SK-N-SH (cell line): ENCODE measurements at regions not wholly inside any gene's neighbourhood (a gene's known extent, or its start where the extent isn't known, plus 50 kb on each side); places are given as distances from the start of the nearest gene placed in this dataset.
"Not testable (repeated sequence)": the region's sequence is repeated elsewhere in the genome, so short reads cannot be mapped to it uniquely, and the experiment has no call there.

Source experiments
- CTCF ChIP-seq: fragments of 200-600 bp; sonication (generic); IDR thresholded peaks from 2 replicates; pipeline ENCODE4 v1.6.1; 2017; ENCODE audit warnings: antibody characterized with exemption, mild to moderate bottlenecking, moderate library complexity
- EZH2phosphoT487 ChIP-seq: fragments of 200-600 bp; sonication (generic); IDR thresholded peaks from 2 replicates; pipeline ENCODE4 v1.6.1; 2017; ENCODE audit warnings: low read depth, mixed run types, mild to moderate bottlenecking, antibody characterized with exemption, moderate library complexity, borderline replicate concordance
- JUND ChIP-seq: IDR thresholded peaks from 2 replicates; pipeline ENCODE4 v1.4.0; 2012
- MXI1 ChIP-seq: IDR thresholded peaks from 2 replicates; pipeline ENCODE4 v1.6.1; 2012; ENCODE audit warnings: mild to moderate bottlenecking, low read depth, low read length, improper control_type of control experiment
- PBX3 ChIP-seq: IDR thresholded peaks from 2 replicates; pipeline ENCODE4; 2012
- REST ChIP-seq: IDR thresholded peaks from 2 replicates; pipeline ENCODE4 v1.6.1; 2012; ENCODE audit warnings: mild to moderate bottlenecking, low read depth, low read length, moderate library complexity
- RFX5 ChIP-seq: IDR thresholded peaks from 2 replicates; pipeline ENCODE4 v1.6.1; 2012; ENCODE audit warnings: mild to moderate bottlenecking, improper control_type of control experiment, low read length
- YY1 ChIP-seq: IDR thresholded peaks from 2 replicates; pipeline ENCODE4 v1.4.0; 2012; ENCODE audit warnings: low read depth, mild to moderate bottlenecking

GRCh38 chr7:109467729-109468128, 898.1 kb downstream of the DNAJB9 start:
- not testable (repeated sequence) for TF ChIP-seq RFX5, PBX3, CTCF, MXI1, EZH2phosphoT487, REST, JUND, YY1
